HG02571 (cell line): ENCODE measurements at regions not wholly inside any gene's neighbourhood (a gene's known extent, or its start where the extent isn't known, plus 50 kb on each side); places are given as distances from the start of the nearest gene placed in this dataset.
"Not testable (repeated sequence)": the region's sequence is repeated elsewhere in the genome, so short reads cannot be mapped to it uniquely, and the experiment has no call there.

Experiments used
- ATAC-seq: cut with Tn5 transposase; IDR thresholded peaks from one replicate; pipeline ENCODE4 v1.9.1; 2021; ENCODE audit warnings: mild to moderate bottlenecking, moderate library complexity; ENCODE audit not compliant: unreplicated experiment

DNA sequence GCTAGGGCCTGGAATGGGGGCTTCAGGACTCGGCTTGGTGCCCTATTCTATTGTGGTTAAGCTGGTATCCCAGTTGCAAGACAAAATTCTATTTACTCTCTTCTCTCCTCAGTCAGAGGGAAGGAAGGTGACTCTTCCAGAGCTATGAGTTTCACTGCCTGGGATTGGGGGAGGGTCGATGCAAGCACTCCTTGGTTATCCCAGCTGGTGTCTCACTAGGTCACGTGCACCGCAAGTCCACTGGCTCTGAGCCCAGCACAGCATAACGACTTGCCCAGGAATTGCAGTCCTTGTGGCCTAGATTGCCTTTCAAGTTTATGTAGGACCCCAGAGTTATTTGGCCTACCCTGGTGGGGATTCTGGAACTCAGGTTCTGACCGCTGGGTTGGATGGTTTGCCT is 958.8 kb downstream of the IGSF11 start:
- ATAC-seq: no peak

GRCh38 chr3:118077332-118077731 is 957.3 kb downstream of the IGSF11 start:
- ATAC-seq: no peak

- no peak for ATAC-seq
Measured at GRCh38 chr3:118080889-118081288, 953.8 kb downstream of the IGSF11 start.

DNA sequence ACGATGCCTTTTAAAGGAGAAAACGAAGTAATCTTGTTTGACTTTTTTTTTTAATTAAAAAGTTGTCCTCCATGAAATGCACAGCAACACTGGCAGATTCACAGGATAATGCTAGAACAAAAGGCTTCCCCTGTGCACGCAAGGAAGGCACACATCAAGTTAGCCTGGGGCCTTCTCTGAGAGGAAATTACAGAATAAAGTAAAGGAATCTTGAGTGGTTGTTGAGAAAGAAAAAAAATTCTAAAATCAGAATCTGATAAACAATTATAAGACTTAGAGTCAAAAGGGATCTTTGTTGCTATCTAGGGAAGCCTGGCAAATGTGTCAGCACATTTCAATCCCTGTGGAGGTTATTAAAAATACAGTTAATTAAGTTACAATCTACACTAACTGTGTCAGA is 946.0 kb downstream of the IGSF11 start:
- no peak for ATAC-seq

DNA sequence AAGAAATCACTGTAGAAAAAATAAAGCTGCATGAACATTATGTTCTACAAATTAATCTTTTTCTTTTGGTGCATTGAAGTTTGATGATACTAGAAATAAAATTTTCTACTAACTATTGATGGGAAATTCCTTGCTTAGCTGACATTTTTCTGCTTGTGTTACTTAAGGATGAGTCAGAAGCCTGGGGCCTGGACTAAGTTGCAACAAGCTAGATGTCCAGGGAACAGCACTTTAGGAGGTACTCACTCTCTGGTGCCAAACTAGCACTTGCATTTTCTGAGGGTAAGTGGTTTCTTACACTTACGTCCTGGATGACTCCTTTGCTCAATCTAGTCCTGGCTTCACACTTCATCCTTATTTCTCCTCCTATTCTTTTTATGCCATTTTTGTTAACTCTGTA is 945.1 kb downstream of the IGSF11 start:
- ATAC-seq: no peak

- no peak for ATAC-seq
Measured at GRCh38 chr3:118097226-118097625, 937.4 kb downstream of the IGSF11 start.

GRCh38 chr3:118097660-118098059 is 937.0 kb downstream of the IGSF11 start:
- no peak for ATAC-seq

DNA sequence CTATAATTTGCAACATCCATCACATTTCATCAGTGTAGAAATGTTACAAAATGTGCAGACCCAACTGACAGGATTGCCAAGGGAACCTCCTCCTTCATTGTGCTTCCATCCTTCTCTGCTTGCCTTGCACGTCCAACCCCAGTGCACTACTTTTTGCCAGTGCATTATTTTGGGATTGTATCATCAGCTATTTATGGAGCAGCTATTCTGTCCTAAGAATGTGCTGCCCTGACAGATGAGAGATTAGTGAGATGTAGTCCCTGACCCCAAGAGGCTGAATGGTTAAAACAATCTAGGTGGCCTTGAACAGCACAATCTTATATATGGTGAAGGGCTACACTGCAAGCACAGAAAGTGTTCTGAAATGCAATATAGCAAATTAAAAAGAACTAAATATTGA is 935.8 kb downstream of the IGSF11 start:
- ATAC-seq: no peak

- ATAC-seq: no peak
Measured at GRCh38 chr3:118101891-118102290, 932.8 kb downstream of the IGSF11 start.

DNA sequence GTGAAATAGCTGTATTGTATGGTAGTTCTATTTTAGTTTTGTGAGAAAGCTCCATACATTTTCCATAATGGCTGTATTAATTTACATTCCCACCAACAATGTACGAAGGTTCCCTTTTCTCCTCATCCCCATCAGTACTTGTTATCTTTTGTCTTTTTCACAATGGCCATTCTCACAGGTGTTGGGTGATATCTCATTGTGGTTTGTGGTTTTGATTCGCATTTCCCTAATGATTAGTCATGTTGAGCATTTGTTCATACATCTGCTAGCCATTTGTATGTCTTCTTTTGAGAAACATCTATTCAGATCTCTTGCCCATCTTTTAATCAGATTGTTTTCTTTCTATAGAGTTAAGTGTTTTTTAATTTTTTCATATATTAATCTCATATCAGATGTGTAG is 931.9 kb downstream of the IGSF11 start:
- no peak for ATAC-seq

GRCh38 chr3:118108201-118108600 is 926.4 kb downstream of the IGSF11 start:
- ATAC-seq: no peak

DNA sequence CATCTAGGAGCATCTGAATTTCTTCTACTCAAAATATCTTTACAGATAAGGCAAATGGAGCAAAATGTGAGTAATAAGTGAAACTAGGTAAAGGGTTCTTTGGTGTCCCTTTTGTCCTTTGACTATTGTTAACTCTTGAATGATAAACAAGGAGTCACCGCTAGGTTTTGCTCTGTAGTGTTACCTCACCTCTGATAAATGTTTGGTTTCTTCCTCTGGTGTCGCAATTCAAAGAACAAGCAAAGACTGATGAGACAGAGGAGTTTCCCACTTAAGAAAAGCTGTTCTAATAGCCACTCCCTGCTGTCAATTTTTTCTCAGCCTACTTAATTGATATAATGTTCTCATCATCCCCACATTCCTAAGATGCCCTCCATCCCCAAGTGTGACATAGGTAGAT is 925.9 kb downstream of the IGSF11 start:
- no peak for ATAC-seq

- no peak for ATAC-seq
Measured at GRCh38 chr3:118110211-118110610, 924.4 kb downstream of the IGSF11 start.

DNA sequence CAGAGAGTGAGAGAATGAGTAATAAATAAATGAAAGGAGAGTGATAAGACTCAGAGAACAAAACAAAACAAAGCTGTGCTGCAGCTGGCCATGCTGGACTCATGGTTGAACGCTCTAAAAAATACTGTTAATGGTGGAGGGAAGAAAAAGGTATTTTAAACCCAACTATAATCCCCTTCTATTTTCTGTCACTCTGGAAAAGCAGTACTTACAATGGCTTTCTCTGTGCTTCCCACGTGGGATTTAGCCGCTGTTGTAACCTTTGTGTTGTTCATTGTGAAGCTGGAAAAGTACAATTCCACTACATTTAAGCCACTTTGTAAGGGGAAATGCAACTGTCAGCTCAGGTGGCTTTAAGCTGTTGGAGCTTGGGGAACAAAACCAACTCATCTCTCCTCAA is 917.7 kb downstream of the IGSF11 start:
- no peak for ATAC-seq

DNA sequence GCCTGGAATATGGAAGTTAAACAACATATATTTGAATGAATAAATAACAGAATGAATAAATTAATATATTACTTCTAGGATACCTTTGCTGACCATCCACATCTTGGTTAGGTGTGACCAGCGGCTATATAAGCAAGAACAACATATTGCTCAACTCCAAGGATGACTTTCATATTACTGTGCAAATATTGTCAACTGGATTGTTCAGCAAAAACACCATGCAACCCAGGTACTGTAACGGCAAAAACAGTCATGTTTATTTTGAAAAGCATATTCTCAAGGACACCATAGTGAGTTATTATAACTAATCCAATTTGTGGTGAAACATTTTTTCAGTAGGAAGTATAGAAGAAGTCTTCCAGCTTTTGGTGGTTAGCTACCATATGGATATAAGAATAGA is 907.9 kb downstream of the IGSF11 start:
- ATAC-seq: no peak

- ATAC-seq: no peak
Measured at GRCh38 chr3:118127992-118128391, 906.7 kb downstream of the IGSF11 start.

DNA sequence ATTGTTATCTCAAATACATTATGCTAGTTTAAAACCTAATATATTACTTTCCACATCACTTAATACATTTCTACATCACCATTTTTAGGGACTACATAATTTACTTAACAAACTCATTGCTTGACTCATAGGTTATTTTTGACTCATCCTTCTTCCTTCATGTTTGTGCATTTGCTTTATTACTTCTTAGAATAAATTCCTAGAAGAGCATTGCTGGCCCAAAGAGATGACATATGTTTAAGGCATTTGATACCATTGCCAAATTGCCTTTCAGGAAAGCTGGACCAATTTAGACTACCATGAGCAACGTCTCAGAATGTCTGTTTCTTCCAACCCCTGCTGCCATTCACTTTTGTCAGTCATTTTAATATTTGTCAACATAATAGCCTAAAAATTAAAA is 905.8 kb downstream of the IGSF11 start:
- ATAC-seq: no peak

GRCh38 chr3:118137778-118138177 is 896.9 kb downstream of the IGSF11 start:
- ATAC-seq: no peak

DNA sequence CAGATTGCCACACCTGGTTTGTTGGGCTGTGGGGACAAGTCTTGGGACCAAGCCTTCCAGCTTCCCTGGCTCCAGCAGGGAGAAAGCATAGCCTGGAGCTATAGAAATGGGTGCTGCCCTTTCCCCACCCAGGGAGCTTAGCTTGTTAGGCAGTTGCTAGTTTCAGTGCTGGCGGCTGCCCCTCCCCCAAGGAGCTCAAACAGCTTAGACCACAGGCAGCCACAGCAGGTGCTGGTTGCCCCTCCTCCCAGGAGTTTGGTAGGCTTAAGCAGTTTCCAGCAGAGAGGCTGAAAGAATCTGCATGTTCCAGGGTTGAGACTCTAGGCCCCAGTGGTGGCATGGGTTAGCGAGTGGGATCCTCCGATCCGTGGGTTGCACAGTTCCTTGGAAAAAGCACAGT is 889.7 kb downstream of the IGSF11 start:
- ATAC-seq: no peak

DNA sequence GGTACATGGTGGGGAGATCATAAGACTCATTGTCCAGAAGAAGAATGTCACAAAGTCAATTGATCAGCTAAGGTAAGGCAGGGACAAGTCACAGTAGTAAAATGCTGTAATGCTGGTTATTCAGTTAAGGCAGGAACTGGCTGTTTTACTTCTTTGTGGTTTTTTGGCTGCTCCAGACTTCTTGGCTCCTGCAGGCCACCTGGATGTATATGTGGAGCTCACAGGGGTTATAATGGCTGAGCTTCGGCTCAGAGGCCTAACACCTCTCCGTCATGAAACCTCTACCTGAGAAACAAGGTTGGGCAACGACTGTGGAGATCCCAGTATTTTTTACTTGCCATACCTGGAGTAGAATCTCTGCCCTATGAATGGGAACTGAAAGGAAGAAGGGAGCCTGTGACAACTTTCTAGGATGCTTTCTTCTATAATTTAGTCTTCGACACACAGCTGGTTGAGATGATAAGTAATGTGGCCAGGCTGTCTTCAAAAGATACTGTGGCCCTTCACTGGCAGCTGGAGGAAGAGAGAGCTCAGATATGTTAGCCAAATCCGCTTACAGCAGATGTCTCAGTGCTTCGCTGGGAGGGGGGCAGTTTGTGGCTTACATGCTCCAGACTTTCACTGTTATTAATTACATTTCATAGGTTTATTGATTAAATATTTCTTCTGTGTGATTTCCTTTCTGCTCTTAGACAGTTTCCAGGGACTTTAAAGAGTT is 887.8 kb downstream of the IGSF11 start:
- ATAC-seq: no peak

DNA sequence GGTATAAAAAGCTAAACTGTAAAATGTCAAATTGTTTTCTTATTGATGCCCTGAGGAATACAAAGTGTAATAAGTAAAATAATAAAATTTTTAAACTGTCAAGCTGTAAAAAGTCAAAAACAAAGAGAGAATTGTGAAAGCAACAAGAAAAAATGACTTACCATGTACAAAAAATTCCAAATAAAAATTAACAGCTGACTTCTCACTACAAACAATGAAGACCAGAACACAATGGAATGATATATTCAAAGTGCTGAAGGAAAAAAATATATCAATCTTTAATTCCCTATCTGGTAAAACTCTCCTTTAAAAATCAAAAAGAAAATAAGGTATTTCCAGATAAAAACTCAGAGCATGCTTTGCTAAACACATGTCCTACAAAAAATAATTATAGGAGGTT is 883.5 kb downstream of the IGSF11 start:
- no peak for ATAC-seq

DNA sequence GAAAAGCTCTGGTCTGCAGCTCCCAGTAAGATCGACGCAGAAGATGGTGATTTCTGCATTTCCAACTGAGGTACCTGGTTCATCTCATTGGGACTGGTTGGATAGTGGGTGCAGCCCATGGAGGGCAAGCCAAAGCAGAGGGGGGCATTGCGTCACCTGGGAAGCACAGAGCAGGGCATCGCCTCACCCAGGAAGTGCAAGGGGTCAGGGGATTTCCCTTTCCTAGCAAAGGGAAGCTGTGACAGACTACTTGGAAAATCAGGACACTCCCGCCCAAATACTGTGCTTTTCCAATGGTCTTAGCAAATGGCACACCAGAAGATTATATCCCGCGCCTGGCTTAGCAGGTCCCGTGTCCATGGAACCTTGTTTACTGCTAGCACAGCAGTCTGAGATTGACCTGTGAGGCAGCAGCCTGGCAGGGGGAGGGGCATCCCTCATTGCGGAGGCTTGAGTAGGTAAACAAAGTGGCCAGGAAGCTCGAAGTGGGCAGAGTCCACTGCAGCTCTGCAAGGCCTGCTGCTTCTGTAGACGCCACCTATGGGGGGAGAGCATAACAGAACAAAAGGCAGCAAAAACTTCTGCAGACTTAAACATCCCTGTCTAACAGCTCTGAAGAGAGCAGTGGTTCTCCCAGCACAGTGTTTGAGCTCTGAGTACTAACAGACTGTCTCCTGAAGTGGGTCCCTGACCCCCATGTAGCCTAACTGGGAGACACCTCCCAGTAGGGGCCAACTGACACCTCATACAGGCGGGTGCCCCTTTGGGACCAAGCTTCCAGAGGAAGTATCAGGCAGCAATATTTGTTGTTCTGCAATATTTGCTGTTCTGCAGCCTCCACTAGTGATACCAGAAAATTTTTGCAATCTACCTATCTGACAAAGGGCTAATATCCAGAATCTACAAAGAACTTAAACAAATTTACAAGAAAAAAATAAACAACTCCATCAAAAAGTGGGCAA is 871.7 kb downstream of the IGSF11 start:
- not testable (repeated sequence) for ATAC-seq
